Stomach smooth muscle (tissue), 2 donors: ENCODE measurements at regions not wholly inside any gene's neighbourhood (a gene's known extent, or its start where the extent isn't known, plus 50 kb on each side); places are given as distances from the start of the nearest gene placed in this dataset.
"Not testable (repeated sequence)": the region's sequence is repeated elsewhere in the genome, so short reads cannot be mapped to it uniquely, and the experiment has no call there.

Source experiments
- H3K27ac ChIP-seq: one replicate; pipeline ENCODE4 v1.7.0; 2013; ENCODE audit warnings: mild to moderate bottlenecking, low read length, inconsistent platforms
- H3K27me3 ChIP-seq, 2 donors: one replicate each; pipeline ENCODE4 v1.7.0; 2013; ENCODE audit warnings: low read length in 2 of 2; ENCODE audit not compliant: insufficient read depth in 2 of 2, control insufficient read depth in 1 of 2
- H3K36me3 ChIP-seq, 2 donors: one replicate each; pipeline ENCODE4 v1.7.0; 2013; ENCODE audit warnings: low read length in 2 of 2; ENCODE audit not compliant: control insufficient read depth in 2 of 2, insufficient read depth in 2 of 2
- H3K4me1 ChIP-seq: one replicate; pipeline ENCODE4 v1.7.0; 2013; ENCODE audit warnings: low read length; ENCODE audit not compliant: control insufficient read depth, insufficient read depth
- H3K4me3 ChIP-seq, 2 donors: one replicate each; pipeline ENCODE4 v1.7.0; 2013; ENCODE audit warnings: low read length in 2 of 2
- H3K9ac ChIP-seq, 2 donors: one replicate each; pipeline ENCODE4 v1.7.0; 2013; ENCODE audit warnings: low read length in 2 of 2, mild to moderate bottlenecking in 1 of 2
- H3K9me3 ChIP-seq, 2 donors: one replicate each; pipeline ENCODE4 v1.7.0; 2013; ENCODE audit warnings: low read length in 2 of 2; ENCODE audit not compliant: control insufficient read depth in 2 of 2
- donor health status: healthy.
- donor health status: Pancreatic carcinoma.

GRCh38 chr5:87594566-87594965 lies 181.8 kb upstream of the CCNH start:
- Histone ChIP-seq H3K4me3 (no peak overlapping the region), H3K9ac (no peak overlapping the region), H3K9me3 (no peaks in the 10 kb centered on the region), H3K4me1 (no peaks in the 10 kb centered on the region), H3K27me3 (no peaks in the 10 kb centered on the region), H3K27ac (no peak overlapping the region), H3K36me3 (no peaks in the 10 kb centered on the region)

- H3K27ac ChIP-seq, result no peak overlapping the region
- no peaks in the 10 kb centered on the region for H3K9me3 ChIP-seq
- no peak overlapping the region for H3K4me3 ChIP-seq
- H3K27me3 ChIP-seq, result no peaks in the 10 kb centered on the region
- H3K4me1 ChIP-seq, result no peaks in the 10 kb centered on the region
- no peak overlapping the region for H3K9ac ChIP-seq
- H3K36me3 ChIP-seq, result no peaks in the 10 kb centered on the region
These were observed 176.9 kb upstream of the CCNH start for GRCh38 chr5:87589587-87589986.

DNA sequence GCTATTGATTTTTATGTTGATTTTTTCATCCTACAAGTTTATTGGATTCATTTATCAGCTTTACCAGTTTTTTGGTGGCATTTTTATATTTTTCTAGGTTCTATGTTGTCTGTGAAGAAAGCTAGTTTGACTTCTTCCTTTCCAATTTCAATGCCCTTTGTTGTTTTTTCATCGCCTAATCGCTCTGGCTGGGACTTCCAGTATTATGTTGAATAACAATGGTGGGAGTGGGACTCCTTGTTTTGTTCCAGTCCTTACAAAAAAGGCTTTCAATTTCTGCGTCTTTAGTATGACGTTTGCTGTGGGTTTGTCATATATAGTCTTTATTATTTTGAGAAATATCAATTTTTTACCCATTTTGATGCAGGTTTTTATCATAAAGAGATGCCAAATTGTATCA lies 175.6 kb upstream of the CCNH start:
- H3K27me3 ChIP-seq, result no peaks in the 10 kb centered on the region
- H3K4me3 ChIP-seq, result no peak overlapping the region
- H3K9ac ChIP-seq, result no peak overlapping the region
- no peaks in the 10 kb centered on the region for H3K4me1 ChIP-seq
- no peaks in the 10 kb centered on the region for H3K9me3 ChIP-seq
- H3K27ac ChIP-seq, result no peak overlapping the region
- no peaks in the 10 kb centered on the region for H3K36me3 ChIP-seq

DNA sequence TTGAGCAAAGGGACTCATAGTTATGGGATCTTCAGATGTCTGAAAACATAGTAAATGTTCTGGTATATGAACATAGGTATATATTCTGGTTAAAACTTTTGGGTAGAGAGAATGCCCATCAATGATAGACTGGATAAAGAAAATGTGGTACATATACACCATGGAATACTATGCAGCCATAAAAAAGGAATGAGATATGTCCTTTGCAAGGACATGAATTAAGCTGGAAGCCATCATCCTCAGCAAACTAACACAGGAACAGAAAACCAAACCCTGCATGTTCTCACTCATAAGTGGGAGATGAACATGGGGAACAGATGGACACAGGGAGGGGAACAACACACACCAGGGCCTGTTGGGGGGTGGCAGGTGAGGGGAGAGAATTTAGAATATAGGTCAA lies 171.0 kb upstream of the CCNH start:
- not testable (repeated sequence) for H3K36me3 ChIP-seq, H3K9ac ChIP-seq, H3K4me1 ChIP-seq, H3K27ac ChIP-seq, H3K9me3 ChIP-seq, H3K27me3 ChIP-seq, H3K4me3 ChIP-seq

GRCh38 chr5:87582149-87582548 lies 169.4 kb upstream of the CCNH start:
- Histone ChIP-seq H3K9ac (no peak overlapping the region), H3K4me3 (no peak overlapping the region), H3K36me3 (no peaks in the 10 kb centered on the region), H3K4me1 (no peaks in the 10 kb centered on the region), H3K9me3 (no peaks in the 10 kb centered on the region), H3K27me3 (no peaks in the 10 kb centered on the region), H3K27ac (no peak overlapping the region)

GRCh38 chr5:87581661-87582060 lies 168.9 kb upstream of the CCNH start:
- H3K4me3 ChIP-seq, result no peak overlapping the region
- H3K4me1 ChIP-seq, result no peaks in the 10 kb centered on the region
- H3K36me3 ChIP-seq, result no peaks in the 10 kb centered on the region
- no peaks in the 10 kb centered on the region for H3K9me3 ChIP-seq
- no peaks in the 10 kb centered on the region for H3K27me3 ChIP-seq
- no peak overlapping the region for H3K9ac ChIP-seq
- no peak overlapping the region for H3K27ac ChIP-seq

DNA sequence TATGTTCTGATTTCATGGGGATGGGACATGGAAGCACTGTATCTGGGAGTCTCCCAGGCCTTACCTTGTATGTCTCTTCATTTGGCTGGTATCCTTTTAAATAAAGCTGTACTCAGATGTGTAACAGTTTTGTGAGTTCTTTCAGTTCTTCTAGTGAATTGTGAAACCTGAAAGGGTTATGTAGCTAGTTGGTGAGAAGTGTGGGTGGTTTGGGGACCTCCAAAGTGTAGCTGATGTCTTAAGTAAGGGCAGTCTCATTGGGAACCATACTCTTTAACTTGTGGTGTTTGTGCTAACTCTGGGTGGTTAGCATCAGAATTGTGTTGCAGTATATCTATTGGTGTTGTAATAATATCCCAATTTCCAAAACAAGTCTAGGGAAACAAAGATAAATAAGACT lies 166.9 kb upstream of the CCNH start:
- no peaks in the 10 kb centered on the region for H3K9me3 ChIP-seq
- H3K27me3 ChIP-seq, result no peaks in the 10 kb centered on the region
- no peaks in the 10 kb centered on the region for H3K36me3 ChIP-seq
- H3K4me3 ChIP-seq, result no peak overlapping the region
- no peak overlapping the region for H3K27ac ChIP-seq
- no peak overlapping the region for H3K9ac ChIP-seq
- H3K4me1 ChIP-seq, result no peaks in the 10 kb centered on the region

DNA sequence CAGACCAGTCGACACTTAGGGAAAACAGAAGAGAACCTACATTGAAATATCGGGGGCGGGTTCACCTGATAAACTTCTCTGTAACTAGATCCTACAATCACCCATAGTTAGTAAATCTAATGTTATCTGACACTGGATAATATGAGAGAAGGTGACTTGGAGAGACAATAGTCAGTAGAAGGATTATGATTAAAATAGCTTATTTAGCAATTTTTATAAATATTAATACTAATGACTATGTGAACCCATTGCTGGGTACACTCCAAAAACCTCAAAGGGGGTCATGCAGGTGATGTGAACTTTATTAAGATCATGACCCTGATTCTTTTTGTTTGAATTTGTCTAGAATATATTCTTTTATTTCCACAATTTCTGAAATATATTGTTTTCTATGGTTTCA lies 164.1 kb upstream of the CCNH start:
- H3K36me3 ChIP-seq, result no peaks in the 10 kb centered on the region
- no peaks in the 10 kb centered on the region for H3K27me3 ChIP-seq
- H3K4me3 ChIP-seq, result no peak overlapping the region
- no peak overlapping the region for H3K27ac ChIP-seq
- H3K9ac ChIP-seq, result no peak overlapping the region
- H3K9me3 ChIP-seq, result no peaks in the 10 kb centered on the region
- H3K4me1 ChIP-seq, result no peaks in the 10 kb centered on the region

- not testable (repeated sequence) for H3K9ac ChIP-seq, H3K4me1 ChIP-seq, H3K9me3 ChIP-seq, H3K4me3 ChIP-seq, H3K36me3 ChIP-seq, H3K27me3 ChIP-seq, H3K27ac ChIP-seq
These were observed 163.6 kb upstream of the CCNH start for GRCh38 chr5:87576306-87576705.

DNA sequence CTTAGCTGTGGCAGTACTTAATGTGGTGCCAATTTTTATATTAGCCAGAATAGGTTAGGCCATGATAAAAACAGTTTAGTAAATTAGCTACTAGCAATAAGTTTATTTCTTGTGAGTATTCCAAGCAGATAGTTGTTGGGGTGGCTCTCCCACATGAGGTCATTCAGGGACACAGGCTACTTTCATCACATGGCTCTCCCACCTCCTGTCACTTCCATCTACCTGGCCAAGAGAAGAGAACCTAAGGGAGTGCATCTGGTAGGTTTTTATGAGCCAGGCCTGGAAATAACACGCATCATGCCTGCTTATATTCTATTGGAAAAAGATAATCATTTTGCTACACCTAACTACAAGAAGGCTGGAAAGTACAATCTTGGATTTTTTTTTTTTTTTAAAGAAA lies 161.4 kb upstream of the CCNH start:
- no peaks in the 10 kb centered on the region for H3K4me1 ChIP-seq
- no peaks in the 10 kb centered on the region for H3K36me3 ChIP-seq
- no peak overlapping the region for H3K4me3 ChIP-seq
- no peaks in the 10 kb centered on the region for H3K27me3 ChIP-seq
- H3K27ac ChIP-seq, result no peak overlapping the region
- no peak overlapping the region for H3K9ac ChIP-seq
- no peaks in the 10 kb centered on the region for H3K9me3 ChIP-seq

GRCh38 chr5:87572611-87573010 lies 159.9 kb upstream of the CCNH start:
- H3K4me1 ChIP-seq, result no peaks in the 10 kb centered on the region
- H3K4me3 ChIP-seq, result no peak overlapping the region
- no peaks in the 10 kb centered on the region for H3K9me3 ChIP-seq
- H3K9ac ChIP-seq, result no peak overlapping the region
- no peaks in the 10 kb centered on the region for H3K27me3 ChIP-seq
- H3K36me3 ChIP-seq, result no peaks in the 10 kb centered on the region
- no peak overlapping the region for H3K27ac ChIP-seq

- H3K36me3 ChIP-seq, result no peaks in the 10 kb centered on the region
- no peak overlapping the region for H3K9ac ChIP-seq
- no peak overlapping the region for H3K27ac ChIP-seq
- H3K4me3 ChIP-seq, result no peak overlapping the region
- H3K27me3 ChIP-seq, result no peaks in the 10 kb centered on the region
- H3K9me3 ChIP-seq, result no peaks in the 10 kb centered on the region
- no peaks in the 10 kb centered on the region for H3K4me1 ChIP-seq
These were observed 159.4 kb upstream of the CCNH start for GRCh38 chr5:87572090-87572489.
